ENCODE measurements at regions not wholly inside any gene's neighbourhood (a gene's known extent, or its start where the extent isn't known, plus 50 kb on each side); places are given as distances from the start of the nearest gene placed in this dataset.

GRCh38 chr16:63488955-63489354, 1452.7 kb upstream of the CDH8 start:
- TF ChIP-seq CTCF (IDR thresholded peaks at IDR 0.05) (no peak), POLR2A (IDR thresholded peaks at IDR 0.05) (no peak)

Measured in thyroid gland (tissue), 4 donors.